ENCODE measurements at regions not wholly inside any gene's neighbourhood (a gene's known extent, or its start where the extent isn't known, plus 50 kb on each side); places are given as distances from the start of the nearest gene placed in this dataset.

- no peak for DNase-seq
These were observed 86.8 kb upstream of the CD180 start for GRCh38 chr5:67283275-67283987.

DNA sequence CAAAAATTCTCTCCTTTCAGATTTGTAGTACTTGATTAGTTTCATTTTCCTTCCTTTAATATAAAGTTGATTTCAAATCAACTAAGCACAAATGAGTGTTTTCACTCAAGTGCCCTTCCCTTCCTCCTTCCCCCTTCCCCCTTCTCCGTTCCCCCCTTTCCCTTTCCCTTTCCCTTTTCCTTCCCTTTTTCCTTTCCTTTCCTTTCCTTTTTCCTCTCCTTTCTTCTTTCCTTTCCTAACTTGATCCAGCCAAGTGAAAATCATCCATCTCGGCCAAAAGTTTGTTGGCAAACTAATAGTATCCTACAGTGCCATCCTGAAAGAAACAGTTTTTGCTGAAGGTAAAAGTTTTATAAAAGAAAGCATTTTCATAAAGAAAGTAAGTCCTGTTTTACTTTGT, 85.3 kb upstream of the CD180 start:
- no peak for DNase-seq

DNA sequence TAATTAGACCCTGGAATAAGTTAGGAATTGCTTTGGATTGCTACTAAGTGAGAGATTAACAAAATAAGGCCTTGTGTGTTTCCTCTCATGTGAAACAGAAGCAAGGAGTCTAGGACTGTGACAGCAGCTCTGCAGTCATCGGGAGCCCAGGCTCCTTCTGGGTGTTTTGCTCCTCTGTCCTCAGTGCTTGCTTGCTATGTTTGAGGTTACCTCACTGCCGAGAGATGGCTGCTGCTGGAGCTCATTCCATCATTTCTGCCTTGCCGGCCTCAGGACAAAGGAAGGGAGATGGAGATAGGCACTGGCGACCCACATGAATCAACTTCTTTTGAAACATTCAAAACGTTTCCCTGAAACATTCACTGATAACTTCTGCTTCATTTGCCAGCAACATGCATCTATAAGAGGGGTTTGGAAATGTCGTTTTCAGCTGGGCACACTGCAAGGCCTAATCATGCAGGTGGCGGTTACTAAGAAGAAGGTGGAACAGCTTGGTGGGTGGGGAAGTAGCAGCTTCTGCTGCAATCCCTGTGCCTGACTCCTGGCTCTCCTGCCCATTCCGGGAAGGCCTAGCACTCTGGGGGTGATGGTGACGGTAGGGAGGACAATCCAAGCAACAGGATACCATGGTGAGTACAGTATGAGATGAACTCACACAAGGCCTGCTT, 77.2 kb upstream of the CD180 start:
- no peak for DNase-seq

DNA sequence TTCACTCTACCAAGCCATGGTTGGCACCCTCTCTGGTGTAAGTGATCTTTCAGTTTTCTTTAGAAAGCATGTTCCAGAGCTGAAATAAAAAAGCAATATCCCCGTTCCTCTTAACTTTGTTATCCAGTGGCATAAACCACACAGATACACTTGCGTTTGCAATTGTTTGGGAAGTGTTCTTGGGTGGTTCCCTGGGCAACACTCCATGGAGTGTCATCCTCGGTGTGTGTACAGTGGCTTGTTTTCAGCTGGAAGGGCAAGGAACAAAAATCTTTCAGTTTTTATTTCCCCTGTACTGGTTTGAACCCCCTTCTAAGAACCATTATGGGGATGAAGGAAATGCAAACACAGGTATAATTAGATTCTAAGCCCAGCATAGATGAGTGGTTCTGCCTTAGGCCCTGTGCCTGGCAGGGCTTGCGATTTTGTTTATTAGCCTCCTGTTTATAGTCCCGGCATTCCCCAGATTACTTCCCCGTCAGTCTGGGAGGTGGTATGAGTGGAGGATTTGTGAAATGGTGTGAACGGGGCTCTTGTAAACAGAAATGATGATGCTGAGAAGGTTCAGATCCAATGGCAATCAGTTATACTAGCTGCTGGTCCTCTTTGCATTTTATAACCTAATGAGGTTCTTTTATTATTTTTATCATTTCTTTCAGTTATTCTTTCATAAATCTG, 76.0 kb upstream of the CD180 start:
- no peak for DNase-seq

DNA sequence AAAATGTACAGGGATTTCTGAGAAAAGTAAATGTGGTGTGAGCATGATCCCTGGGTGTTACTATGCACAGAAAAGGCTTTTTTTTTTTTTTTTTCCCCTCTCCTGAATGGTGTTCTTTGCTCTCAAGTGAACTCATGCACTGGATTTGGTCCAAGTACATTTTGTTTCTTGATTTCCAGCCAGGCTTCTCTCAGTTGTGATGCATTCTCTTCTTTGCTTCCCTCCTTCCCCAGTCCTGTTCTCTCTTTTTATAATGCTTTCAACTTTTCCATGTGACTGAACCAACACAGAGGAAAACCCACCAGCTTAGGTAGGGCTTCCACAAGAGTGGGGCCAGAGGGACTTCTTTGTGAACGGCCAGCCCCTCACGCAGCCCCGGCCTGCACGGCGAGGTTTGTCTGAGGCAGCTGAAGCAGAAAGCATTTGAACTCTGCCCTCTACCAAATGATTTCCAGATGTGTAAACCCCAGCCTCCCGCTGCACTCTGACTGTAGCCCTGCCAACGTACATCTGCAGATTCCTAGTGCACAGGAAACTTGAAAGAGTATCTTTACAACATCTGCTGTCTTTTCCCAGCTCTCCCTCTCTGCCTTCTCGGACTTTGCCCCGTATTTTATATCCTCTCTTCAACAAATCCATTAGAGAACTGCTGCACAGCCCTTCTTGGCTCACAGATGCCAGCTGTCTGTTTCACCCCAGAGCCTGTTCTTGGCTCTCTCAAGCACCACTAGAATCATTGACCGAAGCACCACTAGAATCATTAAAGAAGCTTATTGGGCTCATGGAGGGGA, 71.8 kb upstream of the CD180 start:
- DNase-seq, result no peak

- DNase-seq, result no peak
These were observed 71.1 kb upstream of the CD180 start for GRCh38 chr5:67267512-67268216.

GRCh38 chr5:67266654-67267350, 70.2 kb upstream of the CD180 start:
- no peak for DNase-seq

GRCh38 chr5:67265951-67266350, 69.4 kb upstream of the CD180 start:
- DNase-seq, result no peak

DNA sequence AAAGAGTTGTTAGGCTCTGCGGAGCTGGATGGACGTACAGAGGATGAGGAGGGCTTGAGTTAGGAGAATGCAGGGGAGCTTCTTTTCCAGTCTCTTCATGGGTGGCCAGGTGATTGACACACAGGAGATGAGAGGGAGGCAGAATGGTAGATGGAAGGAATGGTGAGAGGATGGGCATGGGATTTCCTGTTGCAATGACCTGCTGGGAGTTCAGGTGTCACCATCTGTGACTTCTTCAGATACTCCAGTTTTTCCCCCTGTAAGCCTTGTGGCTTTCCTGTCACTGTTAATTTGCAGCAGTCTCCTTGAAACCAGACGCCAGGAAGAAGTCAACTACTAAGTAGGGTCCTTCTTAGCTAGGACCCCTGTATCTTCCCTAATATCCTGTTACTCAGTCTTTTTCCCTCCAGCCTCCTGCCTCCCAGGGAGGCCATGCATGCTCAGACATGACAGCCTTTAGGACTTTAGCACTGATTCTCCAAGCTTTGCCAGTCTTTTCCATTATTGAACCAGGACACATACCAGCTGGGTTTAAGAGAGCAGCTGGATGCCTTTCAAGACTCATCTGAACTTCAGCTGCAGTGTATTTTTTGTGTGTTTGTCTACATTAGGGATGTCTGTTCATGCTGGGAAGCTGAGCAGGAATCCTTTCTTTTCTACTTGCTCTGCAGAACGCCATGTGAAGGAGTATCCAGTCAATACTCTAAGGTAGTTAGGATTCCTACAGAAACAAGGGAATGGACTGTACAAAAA, 67.2 kb upstream of the CD180 start:
- no peak for DNase-seq

DNA sequence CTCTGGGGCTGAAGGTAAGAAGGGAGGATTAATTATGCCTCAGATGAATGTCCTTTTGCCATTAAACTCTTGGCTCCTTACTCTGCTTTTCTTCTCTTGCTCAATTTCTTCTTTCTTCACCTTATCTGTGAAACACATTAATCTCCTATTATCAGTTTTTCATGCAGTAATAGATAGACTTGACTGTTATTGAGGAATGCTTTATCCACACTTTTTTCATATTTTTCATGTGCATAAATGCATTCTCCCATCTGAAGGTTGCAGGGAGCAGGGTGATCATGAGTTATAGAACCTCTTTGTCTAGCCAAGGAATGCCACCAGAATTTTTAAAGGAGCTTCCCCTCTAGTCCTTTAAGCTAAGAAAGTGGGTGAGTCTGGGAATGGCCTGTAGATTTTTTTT, 66.4 kb upstream of the CD180 start:
- no peak for DNase-seq

GRCh38 chr5:67262206-67262605, 65.6 kb upstream of the CD180 start:
- DNase-seq, result no peak

DNA sequence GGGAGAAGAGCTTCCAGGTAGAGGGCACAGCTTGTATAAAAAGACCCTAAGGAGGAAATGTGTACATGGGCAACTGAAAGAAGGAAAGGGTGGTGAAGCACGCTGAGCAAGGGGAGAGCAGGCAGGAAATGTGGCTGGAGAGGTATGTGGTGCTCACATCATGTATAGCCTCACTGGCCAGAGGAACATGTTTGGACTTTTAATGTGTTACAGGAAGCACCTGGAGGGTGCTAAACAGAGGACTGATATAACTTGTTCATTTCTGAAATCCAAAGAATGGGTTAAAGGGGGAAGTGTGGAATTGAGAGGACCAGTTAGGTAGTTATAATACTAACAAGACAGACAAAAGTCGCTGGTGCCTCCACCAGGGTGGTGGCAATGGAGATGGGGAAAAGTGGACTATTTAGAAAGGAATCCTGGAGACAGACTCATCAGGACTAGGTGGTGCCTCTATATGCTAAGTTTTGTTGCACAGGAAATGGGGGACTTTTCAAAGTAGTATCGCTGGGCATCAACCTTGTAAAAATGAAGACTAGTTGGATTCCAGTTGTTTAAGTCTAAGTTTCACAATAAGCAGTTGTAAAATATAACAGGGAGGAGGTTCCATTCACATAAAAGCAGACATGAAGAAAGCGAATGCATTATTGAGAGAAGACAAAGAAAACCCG, 63.1 kb upstream of the CD180 start:
- no peak for DNase-seq

DNA sequence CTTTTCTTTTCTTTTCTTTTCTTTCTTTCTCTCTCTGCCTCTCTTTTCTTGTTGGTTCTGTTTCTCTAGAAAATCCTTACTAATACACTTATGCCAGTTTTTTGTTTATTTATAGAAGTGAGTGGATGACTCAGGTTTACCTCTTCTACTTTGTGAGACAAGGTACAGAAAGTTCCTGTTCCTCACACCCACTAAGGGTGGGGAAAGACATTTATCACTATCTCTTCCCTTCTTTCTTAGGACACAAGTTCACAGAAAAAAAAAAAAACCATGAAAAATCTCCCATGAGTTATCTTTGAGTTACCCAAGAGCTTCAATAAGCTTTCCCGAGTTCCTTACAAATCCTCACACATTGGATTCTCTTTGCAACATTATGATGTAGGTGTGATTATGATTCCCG, 60.9 kb upstream of the CD180 start:
- DNase-seq, result no peak

DNA sequence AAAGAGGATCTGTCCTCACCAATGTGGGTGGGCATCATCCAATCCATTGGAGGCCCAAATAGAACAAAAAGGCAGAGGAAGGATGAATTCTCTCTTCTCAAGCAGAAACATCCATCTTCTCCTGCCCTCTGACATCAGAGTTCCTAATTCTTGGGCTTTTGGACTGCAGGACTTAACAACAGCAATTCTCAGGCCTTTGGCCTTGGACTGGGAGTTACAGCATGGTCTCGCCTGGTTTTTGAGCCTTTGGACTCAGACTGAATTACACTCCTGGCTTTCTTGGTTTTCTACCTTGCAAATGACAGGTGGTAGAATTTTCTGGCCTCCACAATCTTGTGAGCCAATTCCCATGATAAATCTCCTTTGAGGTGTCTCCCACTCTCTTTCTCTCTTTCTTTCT, 60.5 kb upstream of the CD180 start:
- DNase-seq, result no peak

DNA sequence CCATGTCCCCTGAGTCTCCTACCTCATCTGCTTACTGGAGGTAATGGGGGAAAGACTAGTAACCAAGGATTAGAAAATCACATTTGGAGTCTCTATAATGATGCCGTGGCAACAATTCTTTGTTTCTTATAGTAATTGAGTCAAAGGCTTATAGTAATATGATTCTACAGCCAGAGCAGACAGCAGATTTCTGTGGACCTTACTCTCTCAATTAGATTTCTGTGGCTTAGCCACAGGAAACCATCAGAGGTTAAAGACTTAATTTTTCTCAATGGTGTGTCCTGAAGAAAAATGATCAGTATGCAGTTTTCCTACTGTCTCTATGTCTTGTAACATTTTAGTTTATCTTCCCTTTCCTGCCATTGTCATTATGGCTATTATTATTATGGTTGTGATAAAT, 59.3 kb upstream of the CD180 start:
- DNase-seq, result no peak

DNA sequence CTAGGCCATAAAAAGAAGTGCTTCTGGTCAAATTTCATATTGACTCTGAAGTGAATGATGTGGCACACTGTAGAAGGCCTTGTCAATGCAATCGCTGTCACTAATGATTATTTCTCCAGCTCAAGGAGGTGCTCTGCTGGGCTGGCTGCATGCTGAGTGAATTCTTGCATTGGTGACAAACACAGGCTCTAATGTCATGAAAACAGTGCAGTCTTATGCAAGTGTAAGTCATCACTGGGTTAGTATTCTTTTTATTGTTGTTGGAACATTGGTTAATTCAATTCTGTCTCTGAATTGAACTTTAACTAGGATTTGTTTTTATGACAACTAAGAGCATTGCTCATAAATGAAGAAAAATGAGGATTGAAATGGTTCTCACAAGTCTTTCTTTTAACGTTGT, 57.3 kb upstream of the CD180 start:
- no peak for DNase-seq

GRCh38 chr5:67249590-67249895, 52.9 kb upstream of the CD180 start:
- DNase-seq, result no peak

DNA sequence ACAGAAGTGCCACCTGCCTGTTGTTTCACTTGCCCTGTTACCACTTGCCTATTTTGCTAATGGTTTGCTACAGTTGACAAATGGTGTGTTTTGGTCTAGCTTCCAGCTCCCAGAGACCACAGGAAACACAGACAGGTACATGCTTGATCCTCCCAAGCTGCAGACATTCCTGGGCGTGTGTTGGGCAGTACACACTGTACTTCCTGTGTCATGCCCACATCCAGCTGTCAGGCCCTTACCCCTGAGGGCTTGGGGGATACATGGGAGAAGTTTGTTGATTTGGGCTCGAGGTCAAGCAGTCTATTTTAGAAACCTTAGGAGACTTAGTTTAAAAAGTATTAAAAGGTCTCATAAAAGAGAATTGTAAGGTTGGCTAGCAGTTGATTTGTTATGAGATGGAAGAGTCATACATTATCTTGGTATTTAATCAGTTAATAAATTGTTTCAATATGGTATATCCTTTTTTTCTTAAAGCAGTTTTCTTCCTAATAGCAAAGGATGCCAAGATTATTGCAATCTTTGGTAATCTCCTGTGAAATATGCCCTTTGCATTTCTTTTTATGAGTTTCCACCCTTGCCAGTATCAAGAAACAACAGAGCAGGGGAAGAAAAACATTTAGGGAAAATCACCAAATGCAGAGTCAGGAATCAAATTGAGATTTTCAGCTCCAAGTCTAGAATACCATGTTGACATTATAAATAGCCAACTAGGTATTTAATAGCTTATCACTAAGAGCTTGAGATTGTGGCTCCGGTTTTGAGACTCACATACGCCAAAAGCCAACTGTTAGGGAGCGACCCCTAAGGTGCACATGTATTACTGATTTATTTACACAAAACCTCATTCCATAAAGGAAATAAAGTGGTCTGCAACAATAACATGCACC, 52.3 kb upstream of the CD180 start:
- DNase-seq, result no peak

- no peak for DNase-seq
These were observed 50.1 kb upstream of the CD180 start for GRCh38 chr5:67246546-67247268.
